ENCODE measurements at regions not wholly inside any gene's neighbourhood (a gene's known extent, or its start where the extent isn't known, plus 50 kb on each side); places are given as distances from the start of the nearest gene placed in this dataset.

DNA sequence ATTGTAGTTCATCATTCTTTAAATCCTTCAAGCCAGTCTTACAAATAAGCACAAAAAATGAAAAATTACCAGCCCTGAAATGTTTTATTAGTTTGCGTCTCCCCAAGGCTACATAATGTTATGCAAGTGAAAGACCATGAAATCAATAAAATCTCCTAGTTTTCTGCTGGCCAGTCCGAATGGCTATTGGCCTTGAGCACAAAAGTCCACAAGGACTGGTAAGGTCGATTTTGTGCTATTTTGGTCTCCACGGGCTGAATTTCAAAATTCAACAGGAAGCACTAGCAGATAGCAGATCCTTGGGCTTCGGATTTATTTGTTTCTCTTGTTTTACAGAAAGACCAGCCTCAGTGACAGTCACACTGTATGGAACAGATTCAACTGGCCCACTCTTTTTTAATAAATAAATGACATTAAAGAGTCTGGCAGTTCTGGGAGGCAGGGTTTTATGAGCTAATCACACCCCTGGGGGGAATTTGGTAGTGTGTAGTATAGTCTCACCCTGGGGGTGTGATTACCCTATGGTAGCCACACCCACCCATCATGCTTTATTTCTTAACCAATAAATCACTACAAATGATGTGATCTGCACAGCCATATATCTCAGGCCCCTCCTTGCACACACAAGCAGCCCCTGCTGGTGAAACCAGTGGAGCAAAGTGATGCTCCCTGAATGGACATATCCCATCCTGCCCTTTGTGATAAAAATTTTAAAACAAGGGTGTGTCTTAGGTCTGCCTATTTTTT is 51.1 kb upstream of the TMEM33 start:
- no peak for DNase-seq

DNA sequence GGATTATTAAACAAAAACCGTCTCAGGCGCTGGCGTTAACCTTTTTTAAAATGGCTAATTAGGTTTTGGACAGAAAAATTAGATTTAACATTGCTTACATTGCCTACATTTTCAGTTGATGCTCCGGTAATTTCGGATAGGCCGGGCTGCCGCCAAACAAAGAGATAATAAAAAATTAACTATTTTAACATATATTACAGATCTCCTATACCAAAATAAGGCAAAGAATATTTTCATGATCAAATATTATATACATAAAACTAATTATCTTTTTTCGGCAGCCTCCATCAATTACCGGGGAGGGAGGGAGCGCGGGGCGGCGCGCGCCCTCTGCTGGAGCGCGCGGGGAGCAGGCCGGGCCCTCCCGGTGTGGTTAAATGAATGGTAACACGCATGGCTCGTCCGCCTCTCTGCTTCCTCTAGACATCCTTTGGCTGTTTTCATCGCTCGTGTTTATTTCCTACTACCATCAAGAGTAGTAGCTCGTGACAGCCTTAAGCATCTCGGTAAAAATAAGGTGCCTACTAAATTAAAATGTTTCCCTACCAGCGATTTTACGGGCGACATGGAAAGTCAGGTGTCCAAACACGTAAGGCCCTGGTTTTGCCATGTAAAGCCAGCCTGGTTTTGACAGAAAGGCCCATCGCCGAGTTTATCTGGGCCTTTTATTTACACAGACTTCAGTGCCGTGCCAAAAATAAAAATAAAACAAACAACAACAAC is 52.4 kb upstream of the TMEM33 start:
- DNase-seq: peak; percentile 63

DNA sequence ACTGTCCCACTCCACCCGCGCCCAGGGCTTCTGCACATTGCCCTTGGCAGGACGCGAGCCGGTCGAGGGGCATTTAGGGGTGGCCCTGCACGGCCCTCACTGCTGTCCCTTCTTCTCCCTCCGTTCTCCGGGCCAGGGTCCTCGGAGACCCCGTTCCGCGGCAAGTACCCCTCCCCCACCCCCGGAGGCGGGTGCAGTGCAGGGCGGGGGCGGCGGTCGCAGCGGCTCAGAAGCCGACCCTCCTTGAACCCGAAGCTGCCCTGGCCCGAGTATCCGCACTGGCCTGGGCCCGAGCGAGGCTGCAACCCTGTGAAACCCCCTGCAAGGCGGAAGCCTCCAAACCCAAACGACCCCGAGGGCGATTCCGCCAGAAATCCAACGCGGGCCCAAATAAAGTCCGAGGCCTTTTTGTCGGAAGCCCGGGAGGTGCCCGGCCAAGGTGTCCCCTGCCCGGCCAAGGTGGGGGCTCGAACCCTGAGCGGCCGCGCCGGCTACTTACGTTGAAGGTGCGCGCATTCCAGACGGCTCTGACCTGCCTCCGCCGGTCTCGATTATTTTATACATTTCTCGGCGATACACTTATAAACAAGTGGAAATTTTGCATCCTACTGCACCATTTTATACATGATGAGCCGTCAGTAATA is 53.1 kb upstream of the TMEM33 start:
- no peak for DNase-seq

DNA sequence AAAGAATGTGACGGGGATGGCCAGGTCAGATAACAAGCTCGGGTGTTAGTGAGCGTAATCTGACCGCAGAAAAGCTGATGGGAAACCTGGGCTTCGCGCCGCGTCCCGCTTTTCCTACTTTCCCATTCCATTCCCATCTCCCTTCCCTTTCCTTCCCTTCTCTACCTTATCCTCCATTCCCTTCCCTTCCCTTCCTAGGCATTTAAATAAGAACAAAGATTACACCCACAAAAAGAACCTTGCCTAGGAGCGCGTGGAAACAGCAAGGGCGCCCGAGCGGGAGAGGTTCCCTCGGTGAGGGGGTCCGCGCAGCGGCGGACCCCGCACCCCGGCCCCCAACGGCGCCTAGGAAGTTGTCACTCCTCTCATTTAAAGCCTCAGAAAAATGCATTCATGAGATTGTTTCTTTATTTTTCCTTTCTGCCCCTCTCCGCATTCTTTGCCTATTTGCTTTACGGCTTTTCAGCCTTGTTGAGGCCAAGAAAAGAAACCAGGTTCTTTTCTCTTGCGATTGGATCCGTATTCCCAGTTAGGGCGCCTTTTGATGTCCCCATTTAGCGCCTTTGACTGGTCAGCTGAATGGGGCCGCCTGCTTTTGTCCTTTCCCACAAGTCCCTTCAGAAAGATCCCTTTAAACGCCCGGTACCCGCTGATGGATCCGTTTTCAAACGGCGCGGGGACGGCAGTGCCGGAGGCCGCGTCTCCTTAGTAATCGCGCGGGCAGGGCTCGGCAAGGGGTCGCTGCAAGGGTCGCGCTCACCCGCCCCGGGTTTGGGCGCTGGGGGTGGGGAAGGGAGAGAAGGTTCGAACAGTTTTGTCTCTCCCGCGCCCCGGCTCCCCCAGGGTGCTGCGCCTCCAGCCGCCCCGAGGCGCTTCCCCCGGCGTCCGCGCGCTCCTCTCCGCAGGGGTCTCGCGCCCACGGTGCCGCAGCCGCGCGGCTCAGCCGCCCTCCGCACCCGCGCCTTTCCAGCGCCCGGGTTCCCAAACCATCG is 54.1 kb upstream of the TMEM33 start:
- DNase-seq: no peak

DNA sequence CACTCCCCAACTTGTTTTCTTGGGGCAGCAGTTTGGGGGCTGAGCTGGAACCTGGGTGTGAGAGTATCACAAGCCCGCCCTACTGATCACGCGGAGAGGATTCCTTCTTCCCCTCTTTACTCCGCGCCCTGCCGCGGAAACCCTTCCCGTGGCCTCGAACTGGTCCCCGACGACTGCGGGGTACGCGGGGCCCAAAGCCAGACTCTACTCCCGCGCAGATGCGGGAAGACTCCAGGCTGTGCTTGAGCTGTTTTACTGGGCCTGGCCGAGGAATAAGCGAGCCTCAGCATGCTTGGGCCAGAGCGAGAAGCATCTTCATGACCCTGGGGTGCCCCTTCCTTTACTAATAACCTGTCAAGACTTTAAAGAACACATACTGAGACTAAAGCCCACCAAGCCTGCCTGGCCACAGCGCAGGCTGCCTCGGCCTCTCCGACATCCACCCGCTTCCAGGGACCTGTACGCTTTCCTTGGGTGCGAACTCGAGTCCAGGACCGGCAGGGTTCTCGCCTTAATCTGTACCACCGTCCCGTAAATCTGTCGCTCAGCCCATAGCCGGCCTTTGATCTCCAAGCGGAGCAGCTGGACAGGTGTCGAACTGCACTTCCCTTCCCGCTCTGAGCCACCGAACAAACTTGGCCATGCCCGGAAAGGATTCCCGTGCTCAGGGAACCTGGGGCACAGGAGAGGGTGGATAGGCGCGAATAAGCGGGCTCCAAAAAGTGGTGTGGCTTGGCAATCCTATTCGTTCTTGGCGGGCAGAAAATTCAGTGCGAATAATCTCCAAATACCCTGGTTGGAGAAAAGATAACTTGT is 55.0 kb upstream of the TMEM33 start:
- no peak for DNase-seq

DNA sequence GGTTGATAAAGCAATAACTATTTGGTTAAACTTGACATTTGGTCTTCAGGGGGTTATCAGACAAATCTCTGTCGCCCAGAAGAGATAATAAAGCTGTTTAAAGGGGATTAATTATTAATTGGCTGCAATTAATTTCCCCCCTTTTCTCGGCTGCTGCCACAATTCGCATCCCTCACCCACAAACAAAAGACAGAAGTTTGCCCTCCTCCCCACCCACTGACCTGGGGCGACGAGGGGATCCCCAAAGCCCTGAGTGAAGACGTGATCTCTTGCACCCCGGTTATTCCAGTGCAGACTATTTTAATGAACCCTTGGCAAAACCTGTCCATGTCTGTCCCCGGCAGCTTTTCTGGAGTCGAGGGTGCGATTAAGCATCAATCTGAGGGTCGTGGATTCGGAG is 55.7 kb upstream of the TMEM33 start:
- DNase-seq: no peak

DNA sequence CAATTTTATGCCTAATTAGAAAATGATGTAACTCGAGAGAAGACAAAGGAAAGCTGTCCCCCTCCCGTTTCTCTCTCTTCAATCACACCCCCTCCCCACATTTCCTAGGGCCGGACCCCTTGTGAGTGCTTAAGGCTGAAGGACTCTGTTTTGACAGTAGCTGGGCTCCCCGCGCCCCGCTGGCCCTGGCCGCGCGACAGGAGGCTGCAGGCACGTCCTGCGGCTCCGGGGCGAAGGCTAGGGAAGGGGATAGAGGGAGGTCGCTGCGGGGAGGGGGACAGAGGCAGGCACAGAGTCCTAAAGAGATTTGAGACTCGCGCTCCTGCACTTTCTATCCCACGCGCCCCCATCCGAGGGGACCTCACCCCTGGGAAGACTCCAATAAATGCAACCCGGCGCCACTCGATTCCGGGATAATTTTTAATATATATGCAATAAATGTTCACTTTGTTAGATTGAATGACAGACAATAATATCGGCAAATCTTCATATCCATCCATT is 56.2 kb upstream of the TMEM33 start:
- DNase-seq: no peak

DNA sequence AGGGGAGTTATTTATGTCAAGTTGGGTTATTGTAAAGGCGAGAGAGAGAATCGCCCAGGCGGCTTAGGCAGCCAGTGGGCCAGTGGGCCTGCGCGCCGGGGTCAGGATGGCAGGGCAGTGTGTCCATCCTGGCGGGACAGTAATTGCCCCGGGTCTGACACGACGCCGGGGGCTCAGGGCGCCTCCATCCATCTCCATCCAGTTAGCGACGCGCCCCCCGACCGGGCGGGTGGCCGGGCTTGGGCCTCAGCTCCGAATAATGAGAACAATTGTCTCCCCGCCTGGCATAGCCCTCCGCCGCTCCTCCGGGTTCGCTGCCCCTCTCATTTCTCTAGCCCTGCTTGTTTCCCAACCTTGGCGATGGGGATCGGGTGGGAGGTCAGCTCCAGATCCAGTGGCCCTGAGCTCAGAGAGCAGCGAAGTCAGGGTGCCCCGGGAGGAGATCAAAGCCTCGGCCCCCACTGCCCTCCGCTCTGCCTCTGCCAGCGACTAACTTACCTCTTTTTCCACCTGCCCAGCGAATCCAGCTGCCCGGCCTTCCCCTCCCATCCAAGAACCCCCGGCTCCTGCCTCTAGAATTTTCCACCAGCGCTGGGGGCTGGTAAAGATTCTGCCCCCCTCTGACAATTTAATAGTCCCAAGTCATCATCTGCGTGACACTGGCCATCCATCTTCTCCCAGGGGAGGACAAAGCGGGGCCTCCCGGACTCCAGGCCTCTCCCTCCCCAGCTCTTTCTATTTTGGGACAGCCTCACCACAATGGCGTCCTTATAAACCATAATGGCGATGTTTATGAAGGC is 56.9 kb upstream of the TMEM33 start:
- no peak for DNase-seq

DNA sequence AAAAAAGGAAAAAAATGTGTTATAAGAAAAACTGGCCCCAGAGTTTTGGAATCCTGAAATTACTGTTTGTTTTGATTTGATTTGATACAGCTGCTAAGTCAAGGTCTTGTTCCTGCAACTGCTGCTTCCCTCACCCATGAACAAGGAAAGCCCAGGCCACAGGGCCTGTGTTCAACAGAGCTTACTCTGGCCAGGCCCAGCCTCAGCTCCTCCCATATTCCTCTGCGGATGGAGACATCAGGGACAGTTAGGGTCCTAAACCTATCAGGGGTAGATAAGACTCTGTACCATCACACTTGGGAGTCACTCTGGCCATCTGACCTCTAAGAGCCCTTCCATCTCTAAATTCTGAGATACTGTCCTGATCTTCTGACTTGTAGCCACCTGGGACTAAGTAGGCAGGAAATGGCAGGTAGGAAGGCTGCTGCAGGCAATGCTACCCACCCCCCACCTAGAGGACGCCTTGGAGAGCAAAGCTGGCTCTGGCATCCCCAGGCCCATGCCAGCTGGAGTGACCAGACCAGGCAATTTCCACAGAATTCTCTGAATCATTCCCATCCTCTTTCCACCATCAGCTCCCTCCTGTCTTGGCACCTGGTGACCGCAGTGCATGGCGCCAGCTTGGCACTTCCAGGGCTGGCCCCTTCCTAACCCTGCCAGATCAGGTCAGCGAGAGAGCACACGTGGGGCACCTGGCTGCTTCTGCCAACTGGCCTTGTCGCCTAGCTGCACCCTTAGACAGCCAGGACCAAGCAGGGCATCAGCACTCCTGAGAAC is 58.0 kb upstream of the TMEM33 start:
- DNase-seq: no peak

DNA sequence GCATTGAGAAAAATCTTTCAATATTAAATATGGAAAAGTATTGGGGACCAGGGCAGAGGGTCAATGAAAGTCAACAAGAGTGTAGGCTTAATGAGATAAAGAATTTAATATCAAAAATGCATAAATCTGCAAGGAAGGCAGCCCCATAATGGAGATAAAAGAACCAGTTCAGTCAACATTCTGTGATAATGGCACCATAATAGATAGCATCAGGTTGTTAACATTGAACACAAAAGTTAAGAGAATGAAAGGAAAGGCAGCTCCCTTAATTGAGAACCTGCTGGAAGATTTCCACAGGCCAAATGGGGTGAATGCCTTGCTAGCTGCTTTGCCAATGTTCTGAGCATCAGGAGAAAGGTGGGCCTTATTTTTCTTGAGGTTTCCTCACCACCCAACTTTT is 60.4 kb upstream of the TMEM33 start:
- no peak for DNase-seq

DNA sequence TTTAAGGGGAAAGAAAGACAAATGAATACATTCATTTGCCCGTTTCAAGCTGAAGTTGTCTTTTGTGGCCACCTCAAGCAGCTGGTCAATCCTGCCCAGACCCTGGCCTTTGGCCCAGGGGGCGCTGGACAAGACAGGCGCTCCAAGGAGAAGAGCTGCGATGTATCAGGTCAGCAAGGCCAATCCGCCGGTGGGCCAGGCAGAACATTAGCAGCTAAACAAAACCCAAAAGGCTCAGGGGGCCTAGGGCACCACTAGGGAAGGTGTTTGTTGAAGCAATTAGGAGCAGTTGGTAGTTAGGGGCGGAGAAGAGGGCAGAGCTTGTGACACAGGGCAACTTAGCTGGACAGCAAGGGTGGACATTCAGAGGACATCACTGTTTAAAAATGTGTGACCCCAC is 60.8 kb upstream of the TMEM33 start:
- no peak for DNase-seq

DNA sequence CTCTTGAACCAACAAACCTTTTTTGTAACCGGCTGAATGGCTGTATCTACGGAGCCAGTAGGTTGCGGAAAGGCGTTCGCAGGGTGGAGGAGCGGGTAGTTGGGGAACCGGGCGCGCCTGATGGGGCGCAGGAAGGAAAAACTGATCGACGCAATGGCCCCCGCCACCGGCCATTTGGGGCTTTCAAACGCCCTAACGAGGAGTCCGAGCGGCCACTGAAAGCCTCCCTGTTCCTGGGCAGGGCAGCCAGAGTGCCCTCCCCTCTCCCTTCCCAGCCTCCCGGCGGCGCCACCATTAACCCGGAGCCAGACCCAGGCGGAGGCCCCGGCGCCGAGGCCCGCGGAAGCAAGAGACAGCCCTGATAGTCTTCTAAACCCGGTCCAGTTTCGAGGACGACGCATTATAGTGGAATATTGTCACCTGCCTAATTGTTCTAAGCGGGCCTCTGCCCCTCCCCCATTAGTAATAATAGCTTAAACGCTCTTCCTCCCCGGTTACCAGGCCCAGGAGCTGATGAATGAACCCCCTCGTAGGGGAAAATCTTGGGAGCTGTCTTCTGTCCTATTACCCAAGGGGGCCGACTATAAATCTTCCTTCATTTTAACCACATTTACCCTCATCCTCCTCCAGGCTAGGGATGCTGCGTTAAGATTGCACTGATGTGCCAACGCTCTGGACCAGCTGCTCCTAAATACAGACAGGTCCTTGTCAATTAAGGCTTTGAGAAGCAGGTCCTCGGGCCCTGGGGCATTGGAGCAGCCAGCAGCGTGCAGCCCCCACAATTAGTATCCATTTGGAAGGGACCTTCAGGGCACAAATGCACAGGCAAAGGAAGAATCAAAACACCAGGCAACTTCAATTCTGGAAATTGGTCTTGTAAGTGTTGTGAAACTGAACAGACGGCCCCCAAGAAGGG is 61.6 kb upstream of the TMEM33 start:
- no peak for DNase-seq

DNA sequence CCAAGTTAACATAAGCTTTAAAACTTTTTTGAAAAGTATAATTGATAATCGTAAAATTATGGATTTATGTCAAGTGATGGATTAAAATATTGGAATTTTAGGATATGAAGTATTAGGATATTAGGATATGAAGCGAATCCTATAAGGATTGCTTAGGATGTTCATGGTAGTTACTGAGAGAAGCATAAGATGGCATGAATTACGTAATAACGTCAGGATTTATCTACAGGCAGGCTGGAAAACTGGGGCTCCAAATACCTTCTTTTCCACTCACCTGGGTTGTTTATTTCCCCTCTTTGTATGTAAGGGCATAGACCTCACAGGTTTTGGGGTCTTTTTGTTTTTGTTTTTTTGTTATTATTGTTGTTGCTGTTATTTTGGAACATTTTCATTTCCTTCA is 65.2 kb upstream of the TMEM33 start:
- DNase-seq: no peak

DNA sequence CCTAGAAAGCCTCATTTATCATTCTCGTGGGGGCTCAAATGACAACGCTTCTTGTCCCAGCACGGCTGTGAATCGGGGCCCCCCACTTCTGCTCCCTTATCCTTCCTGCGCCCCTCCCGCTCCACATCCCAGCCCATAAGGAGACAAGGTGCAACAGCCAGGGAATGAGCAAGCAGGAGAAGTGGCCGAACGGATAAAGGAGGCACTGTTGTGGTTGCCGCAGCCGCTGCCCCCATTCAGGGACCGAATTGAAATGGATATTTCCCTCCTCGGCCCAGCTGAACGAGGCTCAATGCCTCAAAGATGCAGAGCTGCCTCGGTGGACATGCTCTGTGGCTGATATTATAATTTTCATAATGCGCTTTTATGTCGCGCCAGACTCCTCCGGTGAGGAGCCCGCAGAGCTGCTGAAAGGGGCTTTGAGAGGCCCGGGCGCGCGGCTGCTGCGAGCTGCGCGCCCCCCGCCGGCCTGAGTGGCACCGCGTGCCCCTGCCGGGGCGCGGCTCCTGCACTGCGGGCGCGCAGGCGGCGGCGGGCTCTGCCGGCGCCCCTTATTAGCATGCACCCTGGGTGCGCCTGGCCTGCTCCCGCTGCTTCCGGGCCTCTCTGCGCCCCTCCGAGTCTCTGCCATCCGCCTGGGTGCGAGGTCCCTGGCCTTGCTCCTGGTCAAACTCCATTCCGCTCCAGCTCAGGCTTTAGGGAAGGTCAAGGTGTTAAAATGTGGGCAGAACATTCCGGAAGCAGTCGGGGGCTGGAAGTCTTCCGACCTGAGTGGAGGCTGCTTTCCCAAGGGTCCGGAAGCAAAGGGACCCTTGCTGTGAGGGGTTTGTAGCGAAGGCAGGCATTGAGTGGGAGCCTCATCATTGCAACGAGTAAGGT is 68.2 kb upstream of the TMEM33 start:
- DNase-seq: no peak

DNA sequence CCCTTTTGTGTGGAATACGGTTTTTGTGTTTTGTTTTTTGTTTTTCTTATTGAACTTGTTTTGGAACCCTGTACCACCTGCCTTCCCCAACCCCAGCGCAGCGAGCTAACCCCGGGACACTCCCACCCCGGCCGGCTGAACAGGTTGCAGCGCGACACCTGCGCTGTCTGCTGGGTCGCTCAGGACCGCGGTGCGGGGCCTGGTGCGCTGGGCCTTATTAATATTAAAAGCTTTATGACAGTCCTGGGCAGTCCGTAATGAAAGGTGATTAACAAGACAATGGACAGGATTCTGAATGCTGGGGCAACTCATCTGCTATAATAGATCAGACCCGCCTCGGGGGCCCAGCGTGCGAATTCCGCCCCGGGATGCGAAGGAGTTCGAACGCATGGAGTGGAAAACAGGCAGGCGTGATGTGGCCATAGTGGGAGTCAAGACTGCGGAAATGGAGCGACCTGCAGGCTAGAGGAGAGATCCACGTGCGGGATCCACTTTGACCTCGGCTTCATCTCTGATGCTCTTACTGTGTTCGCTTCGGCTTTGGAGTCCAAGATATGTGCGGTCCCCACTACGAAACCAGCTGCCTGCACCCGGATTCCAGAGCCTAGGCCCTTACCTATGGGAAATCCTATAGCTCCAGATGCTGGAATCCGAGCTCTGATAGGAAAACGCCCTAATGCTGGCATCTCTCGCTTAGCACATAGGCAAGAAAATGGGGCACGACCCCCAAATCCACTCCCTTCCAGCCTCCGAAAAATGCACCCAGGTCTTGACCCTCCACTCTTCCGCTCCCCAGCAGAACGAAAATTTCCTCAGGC is 69.0 kb upstream of the TMEM33 start:
- DNase-seq: no peak

DNA sequence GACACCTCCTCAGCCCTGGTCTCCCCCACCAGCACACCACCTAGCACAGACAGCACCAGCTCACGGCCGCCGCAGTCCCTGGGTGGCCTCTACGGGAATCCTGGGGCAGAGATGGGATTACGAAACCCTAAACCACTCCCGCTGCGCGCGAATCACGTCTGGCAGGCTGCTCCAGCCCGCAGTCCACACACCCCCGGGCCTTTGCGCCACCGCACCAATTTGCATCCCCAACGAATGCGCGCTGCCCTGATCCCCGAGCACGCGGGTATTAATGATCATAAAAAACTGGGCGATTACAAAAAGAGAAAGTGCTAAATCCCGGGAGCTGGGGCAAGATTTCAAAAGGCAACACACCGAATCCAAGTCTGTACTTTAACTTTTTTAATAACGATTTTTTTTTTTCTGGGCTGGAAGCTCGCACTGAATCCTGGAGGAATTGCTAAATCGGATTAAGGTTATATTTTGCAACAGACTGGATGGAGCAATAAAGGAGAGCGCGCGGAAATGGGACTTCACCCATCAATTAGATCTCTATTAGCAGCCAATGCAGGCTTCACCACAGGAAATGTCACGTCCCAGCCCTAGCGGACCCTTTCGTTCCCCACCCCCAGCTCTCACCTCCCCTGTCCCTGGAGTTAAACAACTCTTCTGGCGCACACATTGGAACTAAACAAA is 69.8 kb upstream of the TMEM33 start:
- no peak for DNase-seq

Measured in stimulated activated CD4-positive, alpha-beta T cell treated with anti-CD3 and anti-CD28 coated beads, Interleukin-4, amount 100 ng/mL, for 1 hour (primary cell).